GM23338 (cell line): ENCODE measurements at regions not wholly inside any gene's neighbourhood (a gene's known extent, or its start where the extent isn't known, plus 50 kb on each side); places are given as distances from the start of the nearest gene placed in this dataset.

Experiments used
- CTCF ChIP-seq, 2 experiments: fragments of 200-600 bp in 1 of 2; sonication (generic) in 1 of 2; conservative IDR thresholded peaks; 2 replicates each; pipeline versions ENCODE4 v1.5.1 to v1.6.1; 2016 to 2017; ENCODE audit warnings: antibody characterized with exemption in 2 of 2, low read depth in 2 of 2, mild to moderate bottlenecking in 2 of 2, moderate library complexity in 1 of 2
- EZH2 ChIP-seq: fragments of 200-600 bp; sonication (generic); IDR thresholded peaks from one replicate; pipeline ENCODE4 v1.8.0; 2017; ENCODE audit warnings: antibody characterized with exemption, mild to moderate bottlenecking, low read depth; ENCODE audit not compliant: unreplicated experiment
- EZH2phosphoT487 ChIP-seq: fragments of 200-600 bp; sonication (generic); IDR thresholded peaks from one replicate; pipeline ENCODE4 v1.8.1; 2018; ENCODE audit warnings: antibody characterized with exemption; ENCODE audit not compliant: unreplicated experiment
- REST ChIP-seq: IDR thresholded peaks from one replicate; pipeline ENCODE4 v1.6.1; 2018; ENCODE audit warnings: antibody characterized with exemption; ENCODE audit not compliant: unreplicated experiment
- ZNF462 ChIP-seq: fragments of 250-450 bp; sonication (Bioruptor Pico); IDR thresholded peaks from 2 replicates; pipeline ENCODE4 v1.5.0; 2020; ENCODE audit warnings: mild to moderate bottlenecking, moderate library complexity

GRCh38 chr1:222375701-222376100, 172.2 kb downstream of the HHIPL2 start:
- no peak for TF ChIP-seq CTCF (conservative IDR thresholded peaks at IDR 0.05; ENCODE audit: low read depth in 2 of 2)
- TF ChIP-seq ZNF462, result no peak
- TF ChIP-seq REST, result no peak
- TF ChIP-seq EZH2phosphoT487, result no peak
- no peak for TF ChIP-seq EZH2
